SK-MEL-5 (cell line): ENCODE measurements at regions not wholly inside any gene's neighbourhood (a gene's known extent, or its start where the extent isn't known, plus 50 kb on each side); places are given as distances from the start of the nearest gene placed in this dataset.
"Not testable (repeated sequence)": the region's sequence is repeated elsewhere in the genome, so short reads cannot be mapped to it uniquely, and the experiment has no call there.

ENCODE experiments used
- DNase-seq: peaks from one replicate; pipeline ENCODE4 v3.0.0-alpha.2; 2016; ENCODE audit warnings: low read depth, low spot score
- in situ Hi-C: cut with HindIII; loops from 2 replicates; pipeline ENCODE4 v1.10.0; 2016; ENCODE audit warnings: low sequenced_read_pairs, high pct_unique_total_duplicates, low pct_unique_long_range_greater_than_20kb

DNA sequence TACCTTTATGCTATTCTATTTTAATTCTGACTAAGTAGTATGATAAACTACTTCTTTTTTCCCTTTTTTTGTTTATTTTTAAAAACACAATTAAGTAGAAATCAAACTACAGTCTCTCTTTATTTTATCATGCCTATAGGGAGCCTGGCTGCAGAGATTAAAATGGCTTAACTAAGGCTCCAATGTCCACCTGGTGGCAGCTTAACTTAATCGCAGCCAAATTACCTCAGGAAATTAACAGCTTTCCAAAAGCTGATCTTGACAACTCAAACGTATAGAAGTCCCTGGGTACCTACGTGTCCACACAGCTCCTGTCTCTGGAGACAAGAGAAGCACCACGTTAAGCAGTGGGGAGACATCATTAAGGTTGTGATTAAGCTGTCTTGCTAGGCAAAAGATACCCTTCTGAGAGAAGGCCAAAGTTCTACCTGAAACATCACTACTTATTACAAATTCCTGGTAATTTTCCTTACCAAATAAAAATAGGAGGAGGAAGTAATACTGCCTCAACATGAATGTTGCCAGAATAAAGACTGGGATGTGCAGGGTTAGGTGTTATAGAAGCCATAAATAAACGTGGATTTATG, 63.2 kb upstream of the SNX19 start:
- in situ Hi-C loops = no loop called here
- DNase-seq = peak; percentile 43

DNA sequence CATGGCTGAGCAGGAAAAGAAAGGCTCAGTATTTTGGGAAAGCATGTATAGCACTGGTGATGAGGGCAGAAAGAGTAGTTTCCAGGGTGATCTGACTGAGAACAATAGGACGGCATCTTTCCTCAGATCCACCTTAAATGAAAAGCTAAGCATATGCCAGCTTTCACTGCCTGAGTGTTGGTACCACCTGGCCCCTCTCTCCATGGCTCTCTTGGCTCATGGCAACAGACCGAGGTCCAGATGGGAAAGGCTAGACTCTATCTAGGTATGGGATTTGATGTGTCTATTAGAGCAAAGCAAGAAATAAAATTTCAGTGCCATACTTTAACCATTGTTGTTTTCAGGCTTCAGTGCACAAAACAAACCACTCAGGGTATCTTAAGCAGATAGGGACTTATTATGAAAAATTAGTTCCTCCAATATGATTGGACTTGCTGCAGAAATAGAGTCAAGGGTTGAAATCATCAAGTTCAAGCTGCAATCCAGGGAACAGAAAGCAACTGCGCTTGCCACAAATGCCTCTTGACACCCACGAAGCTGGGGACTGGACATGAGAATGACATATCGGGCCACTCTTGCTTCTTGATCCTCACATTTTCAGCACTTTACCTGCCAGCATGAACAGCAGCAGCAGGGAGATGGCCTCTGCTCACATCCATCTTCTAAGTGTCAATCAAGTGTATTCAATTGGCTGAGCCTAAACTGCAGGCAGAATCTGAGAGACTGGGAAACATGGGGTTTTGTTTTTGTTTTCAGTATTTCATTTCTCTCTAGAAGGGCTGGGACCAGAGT, 64.0 kb upstream of the SNX19 start:
- in situ Hi-C loops = no loop called here
- no peak for DNase-seq

DNA sequence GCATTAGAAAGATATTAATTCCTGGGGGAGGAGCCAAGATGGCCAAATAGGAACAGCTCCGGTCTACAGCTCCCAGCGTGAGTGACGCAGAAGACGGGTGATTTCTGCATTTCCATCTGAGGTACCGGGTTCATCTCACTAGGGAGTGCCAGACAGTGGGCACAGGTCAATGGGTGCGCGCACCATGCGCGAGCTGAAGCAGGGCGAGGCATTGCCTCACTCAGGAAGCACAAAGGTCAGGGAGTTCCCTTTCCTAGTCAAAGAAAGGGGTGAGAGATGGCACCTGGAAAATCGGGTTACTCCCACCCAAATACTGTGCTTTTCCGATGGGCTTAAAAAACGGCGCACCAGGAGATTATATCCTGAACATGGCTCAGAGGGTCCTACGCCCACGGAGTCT, 68.0 kb upstream of the SNX19 start:
- DNase-seq, in situ Hi-C loops: not testable (repeated sequence)

DNA sequence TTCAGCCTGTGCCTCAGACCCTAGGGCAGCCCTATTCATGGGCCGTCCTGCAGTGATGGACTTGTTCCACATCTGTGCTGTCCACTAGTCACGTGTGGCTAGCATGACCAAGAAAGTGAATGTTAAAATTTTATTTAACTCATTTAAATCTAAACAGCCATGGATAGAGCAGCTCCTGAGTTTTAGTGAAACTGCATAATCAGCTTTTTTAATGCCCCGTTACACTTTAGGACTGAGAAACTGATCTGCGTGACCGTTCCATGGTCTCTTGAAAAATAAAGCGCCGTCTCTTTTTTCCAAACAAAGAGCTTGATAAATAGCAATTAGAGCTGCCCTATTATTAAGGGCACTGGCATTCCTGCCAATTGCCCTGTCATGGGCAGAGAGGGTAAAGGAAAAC, 76.5 kb upstream of the SNX19 start:
- no peak for DNase-seq
- in situ Hi-C loops = no loop called here

DNA sequence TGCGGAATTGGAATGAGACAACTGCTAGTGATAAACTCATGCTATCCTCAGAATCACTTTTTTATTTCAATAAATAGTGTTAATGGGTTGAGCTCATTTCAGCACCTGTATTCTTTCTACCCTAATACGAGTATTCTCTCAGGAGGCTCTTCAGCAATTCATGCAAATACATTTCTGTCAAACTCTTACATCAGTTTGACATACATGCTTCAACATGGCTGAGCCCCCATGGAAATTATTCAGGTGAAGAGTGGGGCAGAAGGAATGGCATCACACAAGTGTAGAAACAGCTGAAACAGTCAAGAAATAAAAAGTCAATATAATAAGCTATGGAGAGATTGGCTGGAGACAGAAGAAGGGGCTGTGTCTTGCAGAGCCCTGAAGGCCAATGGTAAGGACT, 77.8 kb upstream of the SNX19 start:
- in situ Hi-C loops = no loop called here

DNA sequence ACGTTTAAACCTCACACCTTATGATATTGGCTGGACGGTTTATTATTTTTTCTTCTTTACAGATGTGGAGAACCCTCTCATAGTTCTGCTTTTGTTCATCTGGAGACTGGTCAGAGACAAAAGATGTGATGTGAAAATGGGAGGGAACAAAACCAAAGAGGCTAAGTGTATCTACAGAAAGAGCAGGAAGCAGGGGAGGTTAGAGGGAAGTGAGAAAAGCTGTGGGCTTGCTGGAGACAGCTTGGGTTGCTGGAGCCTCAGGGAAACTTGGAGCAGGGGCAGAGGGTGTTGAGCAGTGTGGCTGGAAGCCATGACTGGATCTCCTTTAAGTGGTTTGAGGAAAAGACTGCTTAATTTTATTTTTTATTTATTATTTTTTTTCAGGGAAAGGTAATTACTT, 79.0 kb upstream of the SNX19 start:
- in situ Hi-C loops = no loop called here
- no peak for DNase-seq

More for the DNA sequence above, 77.8 kb upstream of the SNX19 start:
- no peak for DNase-seq

DNA sequence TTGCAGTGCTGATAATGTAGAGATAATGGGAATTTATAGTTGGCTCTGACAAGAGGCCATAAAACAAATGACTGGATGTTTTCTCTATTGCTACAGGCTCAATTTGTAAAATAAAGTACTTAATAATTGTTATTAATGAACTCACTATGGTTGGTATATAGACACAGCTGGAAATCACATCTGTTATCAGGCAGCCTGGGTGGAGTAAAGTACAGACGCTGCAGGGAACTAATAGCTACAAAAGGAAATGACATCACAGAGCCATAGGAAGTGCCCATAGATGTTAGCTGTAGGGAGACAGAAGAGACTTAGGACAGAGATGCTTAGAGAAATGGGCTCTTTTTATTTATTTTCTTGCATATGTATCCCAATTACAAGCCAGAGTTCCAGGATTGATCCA, 81.0 kb upstream of the SNX19 start:
- DNase-seq = no peak
- in situ Hi-C loops = no loop called here

DNA sequence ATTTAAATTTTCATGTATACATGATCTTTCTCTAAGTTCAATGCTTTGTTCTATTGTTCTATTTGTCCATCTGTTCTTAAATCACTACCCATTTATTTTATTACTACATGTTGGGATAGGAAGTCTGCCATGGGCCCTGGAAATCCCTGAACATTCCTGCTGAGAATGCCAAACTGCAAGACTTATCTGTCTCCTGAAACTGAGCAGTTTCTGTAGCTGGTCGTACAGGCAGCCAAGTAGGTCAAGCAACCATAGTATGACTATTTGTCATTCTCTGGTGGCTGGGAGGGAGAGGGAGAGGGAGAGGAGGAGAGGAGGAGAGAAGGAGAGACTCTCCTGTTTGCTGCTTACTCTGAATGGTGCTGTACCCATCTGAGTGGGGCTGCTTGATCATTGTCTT, 82.8 kb upstream of the SNX19 start:
- in situ Hi-C loops = no loop called here
- DNase-seq = no peak

DNA sequence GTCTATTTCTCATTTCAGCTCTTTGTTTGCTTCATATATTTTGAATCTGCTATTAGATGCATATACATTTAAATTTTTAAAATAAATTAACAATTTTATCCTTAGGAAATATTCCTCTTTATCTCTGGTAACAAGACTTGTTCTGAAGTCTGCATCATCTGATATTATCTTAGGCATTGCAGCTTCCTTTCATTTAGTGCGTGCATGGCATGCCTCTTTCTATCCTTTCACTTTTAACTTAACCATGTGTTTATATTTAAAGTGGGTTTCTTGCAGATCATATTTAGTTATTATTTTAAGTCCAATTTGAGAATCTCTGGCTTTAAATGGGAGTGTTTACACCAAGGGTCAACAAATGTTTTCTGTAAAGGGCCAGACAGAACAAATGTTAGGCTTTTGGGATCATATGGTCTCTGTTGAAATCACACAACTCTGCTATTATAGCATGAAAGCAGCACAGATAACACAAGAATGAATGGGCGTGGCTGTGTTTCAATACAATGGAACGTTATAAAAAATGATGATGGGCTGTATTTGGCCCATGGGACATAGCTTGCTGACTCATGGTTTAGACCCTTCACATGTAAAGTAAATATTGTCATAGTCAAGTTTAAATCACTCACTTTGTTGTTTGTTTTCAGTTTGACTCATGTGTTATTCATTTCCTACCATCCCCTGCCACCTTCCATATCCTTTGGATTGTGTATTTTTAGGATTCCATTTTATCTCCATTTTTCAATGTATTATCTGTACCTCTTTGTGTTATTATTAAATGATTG, 83.9 kb upstream of the SNX19 start:
- DNase-seq = no peak
- in situ Hi-C loops = no loop called here

DNA sequence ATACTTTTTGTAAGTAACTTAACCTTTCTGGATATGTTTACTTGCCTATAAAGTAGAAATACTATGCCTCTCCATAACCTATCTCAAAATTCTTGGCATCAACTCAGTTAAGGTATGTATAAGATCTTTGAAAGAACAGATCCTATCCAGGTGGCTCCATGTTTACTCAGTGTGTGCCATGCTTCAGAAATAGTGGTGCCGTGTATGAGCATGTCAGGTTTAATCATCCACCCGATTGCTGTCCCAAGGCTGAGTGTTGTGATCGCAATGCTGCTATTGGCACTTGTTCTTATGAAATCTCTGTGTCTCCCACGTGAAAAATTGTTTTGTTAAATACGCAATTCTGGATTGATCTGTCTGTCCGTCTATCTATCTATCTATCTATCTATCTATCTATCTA, 85.9 kb upstream of the SNX19 start:
- no peak for DNase-seq
- in situ Hi-C loops = no loop called here

DNA sequence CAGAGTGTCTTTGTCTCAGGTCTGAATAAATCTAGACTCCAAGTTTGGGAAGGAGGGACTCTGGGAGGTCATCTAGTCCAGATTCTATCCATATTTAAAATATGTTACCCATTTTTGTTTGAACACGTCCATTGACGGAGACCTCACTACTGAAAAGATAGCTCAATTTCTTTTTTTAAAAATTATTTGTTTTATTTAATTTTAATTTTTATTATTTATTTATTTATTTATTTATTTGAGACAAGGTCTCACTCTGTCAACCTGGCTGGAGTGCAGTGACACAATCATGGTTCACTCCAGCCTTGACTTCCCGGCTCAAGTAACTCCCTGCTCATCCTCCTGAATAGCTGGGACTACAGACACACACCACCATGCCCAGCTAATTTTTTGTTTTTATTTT, 89.5 kb upstream of the SNX19 start:
- DNase-seq = no peak
- in situ Hi-C loops = no loop called here

DNA sequence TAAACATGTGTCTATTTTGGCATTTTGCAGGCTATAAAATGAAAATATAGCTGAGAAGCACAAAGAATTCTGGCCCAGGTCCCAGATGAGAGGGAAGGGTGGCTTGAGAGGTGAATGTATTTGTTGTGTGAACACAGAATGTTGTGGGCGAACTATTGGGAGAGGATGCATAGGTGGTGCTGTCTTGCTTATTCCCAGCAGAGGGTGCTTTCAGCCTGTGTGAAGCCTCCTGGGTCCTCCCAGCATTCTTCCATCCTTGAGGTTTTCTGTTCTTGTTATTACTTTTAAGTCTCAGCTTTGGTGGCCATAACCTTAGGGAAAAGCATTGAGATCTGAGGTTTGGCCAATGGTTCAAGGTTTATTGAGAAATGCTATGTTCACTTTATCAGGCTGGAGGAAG, 108.7 kb upstream of the SNX19 start:
- peak; percentile 20 for DNase-seq
- in situ Hi-C loops = no loop called here

DNA sequence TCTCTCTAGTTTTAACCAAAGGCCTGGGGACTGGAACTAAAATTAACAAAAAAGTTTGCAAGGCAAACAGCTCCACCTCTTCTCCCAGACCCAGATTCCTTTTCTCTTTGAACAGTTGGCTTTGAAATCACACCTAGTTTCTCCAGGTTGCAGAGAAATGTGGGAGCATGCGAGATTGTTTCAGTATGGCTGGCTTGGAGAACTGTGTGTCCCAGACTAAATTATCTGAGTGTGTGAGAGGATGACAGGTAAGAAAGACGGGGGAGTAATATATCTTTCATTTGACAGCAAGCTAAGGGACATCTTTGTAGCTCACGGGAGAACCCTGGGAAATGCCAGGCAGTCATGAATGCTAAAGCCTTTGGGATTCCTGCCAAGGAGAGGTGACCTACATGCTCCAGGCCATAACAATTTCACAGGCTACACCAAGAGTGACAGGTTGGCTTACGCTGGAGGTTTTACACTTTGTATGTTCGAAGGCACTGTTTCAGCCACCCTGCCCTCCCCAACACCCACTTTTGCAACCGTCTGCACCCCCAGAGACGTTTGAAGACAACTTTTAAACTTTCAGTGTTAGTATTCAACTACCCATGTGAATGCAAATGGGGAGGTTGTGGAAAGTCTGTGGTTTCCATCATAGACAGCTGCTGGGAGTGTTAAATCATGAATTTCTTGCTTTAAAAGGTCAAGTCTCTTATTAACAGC, 109.3 kb upstream of the SNX19 start:
- no peak for DNase-seq
- in situ Hi-C loops = no loop called here

DNA sequence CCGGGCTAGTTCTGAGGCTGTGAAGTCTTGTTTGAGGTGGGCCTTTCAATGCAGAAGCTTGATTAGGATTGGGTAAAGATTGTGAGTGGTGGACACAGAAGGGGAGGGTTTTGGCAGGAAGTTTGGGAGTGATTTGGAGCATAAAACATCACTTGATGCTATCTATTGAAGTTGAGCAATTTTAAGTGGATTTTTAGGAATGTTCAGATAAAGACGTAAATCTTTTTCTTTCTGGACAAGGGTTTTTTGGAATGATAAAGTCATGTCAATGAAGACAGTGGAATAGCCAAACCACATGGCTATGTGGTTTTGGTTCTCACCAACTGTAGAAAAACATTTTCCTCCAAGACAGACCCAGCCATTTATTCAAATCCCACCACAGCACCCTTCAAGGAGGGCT, 111.2 kb upstream of the SNX19 start:
- no peak for DNase-seq
- in situ Hi-C loops = no loop called here

DNA sequence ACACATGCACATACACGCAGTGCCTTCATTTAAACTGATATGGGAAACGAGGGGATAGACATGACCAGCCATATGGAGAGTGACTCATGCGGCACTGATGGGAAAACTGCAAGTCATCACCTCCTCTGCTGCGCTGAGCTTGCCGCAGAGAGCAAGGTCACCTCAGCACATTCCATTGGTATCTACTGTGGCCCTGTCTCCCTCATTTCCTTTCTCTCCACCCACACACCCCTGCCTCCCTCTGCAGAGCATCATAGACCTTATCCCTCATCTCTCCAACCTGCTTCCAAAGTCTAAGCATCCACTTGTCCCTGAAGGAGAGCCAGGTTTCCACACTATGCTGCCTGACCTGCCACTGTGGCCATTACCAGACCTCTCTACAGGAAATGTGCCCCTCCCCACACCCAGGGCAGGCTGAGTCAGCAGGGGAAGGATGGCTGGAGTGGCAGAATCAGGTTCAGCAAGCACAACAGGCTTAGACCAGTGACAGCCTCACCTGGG, 116.9 kb upstream of the SNX19 start:
- no peak for DNase-seq
- in situ Hi-C loops = no loop called here

DNA sequence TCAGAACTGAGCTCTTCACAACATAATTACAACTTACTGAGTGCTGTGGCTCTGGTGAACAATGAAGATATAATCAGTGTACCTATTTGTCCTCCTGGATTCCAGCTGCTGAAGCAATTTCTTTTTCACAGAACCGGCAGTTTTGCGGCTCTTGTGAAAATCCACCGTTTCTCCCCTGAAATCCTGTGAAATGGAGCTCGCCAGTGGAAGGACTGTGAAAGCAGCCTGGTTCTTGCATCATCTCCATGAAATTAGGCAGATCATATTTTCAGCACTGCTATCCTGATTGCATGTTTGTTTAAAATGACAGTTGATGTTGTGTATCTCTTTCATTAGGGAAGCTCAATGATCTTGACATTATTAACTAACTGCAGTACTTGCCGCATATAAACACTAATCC, 120.2 kb upstream of the SNX19 start:
- in situ Hi-C loops = no loop called here
- DNase-seq = no peak

DNA sequence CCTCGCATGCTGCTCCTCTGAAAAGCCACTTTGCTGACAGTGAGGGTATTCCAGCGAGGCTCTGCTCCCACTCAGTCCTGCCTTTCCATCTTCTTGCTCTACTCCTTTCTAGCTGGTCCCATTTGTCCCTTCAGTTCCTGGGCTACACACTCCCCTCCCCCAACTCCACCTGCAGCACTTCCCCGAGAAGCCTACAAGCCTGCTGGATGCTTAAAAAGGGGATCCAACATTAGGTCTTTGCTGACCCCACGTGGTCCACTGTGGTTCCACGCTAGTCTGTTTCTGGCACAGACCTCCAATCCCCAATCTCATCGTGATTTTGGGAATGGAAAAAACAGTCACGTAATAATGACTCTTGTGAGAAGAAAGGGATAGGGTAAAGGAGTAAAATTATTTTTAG, 121.6 kb upstream of the SNX19 start:
- in situ Hi-C loops = no loop called here
- DNase-seq = no peak

DNA sequence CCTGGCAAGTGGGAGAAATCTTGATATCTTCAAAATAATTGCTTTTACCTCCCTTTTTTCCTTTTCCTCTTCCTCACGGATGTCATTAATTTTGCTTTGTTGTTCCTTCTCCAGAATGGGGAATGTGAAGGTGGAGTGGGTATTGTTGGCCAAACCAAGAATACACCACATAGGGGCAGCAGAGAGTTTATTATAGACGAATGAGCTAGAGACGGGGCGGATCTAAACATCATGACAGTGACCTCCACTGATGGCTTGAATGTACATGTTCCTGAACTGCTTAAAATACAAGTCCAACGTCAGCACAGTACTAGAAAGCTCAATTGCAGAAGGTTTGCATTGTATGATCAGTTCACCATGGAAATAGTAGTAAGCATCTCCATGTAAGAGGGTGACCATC, 122.3 kb upstream of the SNX19 start:
- DNase-seq = peak; percentile 56
- in situ Hi-C loops = no loop called here
